K562 (cell line): ENCODE measurements at regions not wholly inside any gene's neighbourhood (a gene's known extent, or its start where the extent isn't known, plus 50 kb on each side); places are given as distances from the start of the nearest gene placed in this dataset.

Experiments
- CHD2 ChIP-seq: IDR thresholded peaks from 2 replicates; pipeline ENCODE4 v1.6.1; 2011; ENCODE audit warnings: low read depth, low read length
- ILK ChIP-seq: fragments of 450-650 bp; IDR thresholded peaks from 2 replicates; pipeline ENCODE4 v1.6.1; 2016; ENCODE audit warnings: missing genetic modification characterization, low read depth, mild to moderate bottlenecking, missing compliant biosample characterization, moderate library complexity, borderline replicate concordance
- MYC ChIP-seq, 2 experiments: fragments of 250-450 bp in 1 of 2; sonication (Bioruptor Pico) in 1 of 2; IDR thresholded peaks; 2 replicates each; pipeline versions ENCODE4 v1.5.1 to v1.6.1; 2012 to 2021; ENCODE audit warnings: low read depth in 2 of 2, borderline replicate concordance in 1 of 2, improper control_type of control experiment in 1 of 2, low read length in 1 of 2, mild to moderate bottlenecking in 1 of 2, moderate library complexity in 1 of 2
- NFE2L1 ChIP-seq: fragments of 450-650 bp; IDR thresholded peaks from 2 replicates; pipeline ENCODE4 v1.6.1; 2016; ENCODE audit warnings: missing genetic modification characterization, low read depth, mild to moderate bottlenecking, missing compliant biosample characterization, moderate library complexity, borderline replicate concordance
- PHB2 ChIP-seq: fragments of 450-650 bp; IDR thresholded peaks from 2 replicates; pipeline ENCODE4 v1.6.1; 2017; ENCODE audit warnings: low read depth
- POLR2A ChIP-seq: fragments of 450-650 bp; conservative IDR thresholded peaks from 2 replicates; pipeline ENCODE4 v1.6.1; 2016
- TAF1 ChIP-seq: IDR thresholded peaks from 2 replicates; pipeline ENCODE4 v1.6.1; 2011; ENCODE audit warnings: mild to moderate bottlenecking, low read length, moderate library complexity; ENCODE audit not compliant: insufficient read depth, control insufficient read depth, severe bottlenecking; ENCODE audit errors: extremely low read depth
- TF ChIP-seq, protein P1 (sequence below): fragments of 250-450 bp; sonication (Bioruptor Pico); IDR thresholded peaks from 2 replicates; pipeline ENCODE4 v1.8.0; 2021; ENCODE audit warnings: moderate library complexity, mild to moderate bottlenecking, inconsistent platforms
- TF ChIP-seq, protein P2 (sequence below): IDR thresholded peaks from 2 replicates; pipeline ENCODE4 v1.6.1; 2016; ENCODE audit warnings: missing genetic modification characterization, missing compliant biosample characterization

DNA sequence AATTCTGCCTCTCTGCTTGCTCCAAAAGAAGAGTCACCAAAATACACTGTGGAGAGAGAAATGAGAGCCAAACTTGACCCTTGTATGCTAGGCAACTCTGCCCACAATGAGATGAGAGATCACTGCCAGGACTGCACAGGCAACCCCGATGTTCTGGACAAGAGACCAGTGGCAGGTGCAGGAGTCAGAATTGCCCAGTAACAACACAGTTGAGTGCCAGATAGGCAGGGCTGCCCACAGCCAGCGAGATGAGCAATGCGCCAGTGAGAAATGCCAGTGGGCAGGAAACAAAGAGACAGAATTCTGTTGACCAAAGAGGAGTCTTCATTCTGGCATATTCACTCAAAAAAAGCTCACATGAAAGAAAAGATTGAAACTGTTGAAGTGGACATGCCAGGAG lies 570.7 kb downstream of the CAAP1 start:
- TF ChIP-seq POLR2A (no peak), PHB2 (no peak), NFE2L1 (no peak), ILK (no peak), MYC (IDR thresholded peaks at IDR 0.05; ENCODE audit: low read depth, low read length) (no peak), MYC (CRISPR knock-in tag; IDR thresholded peaks at IDR 0.05; ENCODE audit: borderline replicate concordance, low read depth) (no peak), TAF1 (no peak), CHD2 (no peak)
- TF ChIP-seq, protein P1, sequence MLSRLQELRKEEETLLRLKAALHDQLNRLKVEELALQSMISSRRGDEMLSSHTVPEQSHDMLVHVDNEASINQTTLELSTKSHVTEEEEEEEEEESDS: no peak
- TF ChIP-seq, protein P2, sequence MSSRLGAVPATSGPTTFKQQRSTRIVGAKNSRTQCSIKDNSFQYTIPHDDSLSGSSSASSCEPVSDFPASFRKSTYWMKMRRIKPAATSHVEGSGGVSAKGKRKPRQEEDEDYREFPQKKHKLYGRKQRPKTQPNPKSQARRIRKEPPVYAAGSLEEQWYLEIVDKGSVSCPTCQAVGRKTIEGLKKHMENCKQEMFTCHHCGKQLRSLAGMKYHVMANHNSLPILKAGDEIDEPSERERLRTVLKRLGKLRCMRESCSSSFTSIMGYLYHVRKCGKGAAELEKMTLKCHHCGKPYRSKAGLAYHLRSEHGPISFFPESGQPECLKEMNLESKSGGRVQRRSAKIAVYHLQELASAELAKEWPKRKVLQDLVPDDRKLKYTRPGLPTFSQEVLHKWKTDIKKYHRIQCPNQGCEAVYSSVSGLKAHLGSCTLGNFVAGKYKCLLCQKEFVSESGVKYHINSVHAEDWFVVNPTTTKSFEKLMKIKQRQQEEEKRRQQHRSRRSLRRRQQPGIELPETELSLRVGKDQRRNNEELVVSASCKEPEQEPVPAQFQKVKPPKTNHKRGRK (tag): no peak
